ENCODE measurements at regions not wholly inside any gene's neighbourhood (a gene's known extent, or its start where the extent isn't known, plus 50 kb on each side); places are given as distances from the start of the nearest gene placed in this dataset.

- TF ChIP-seq CTCF (IDR thresholded peaks at IDR 0.05) (no peak), POLR2A (IDR thresholded peaks at IDR 0.05) (no peak)
Measured at GRCh38 chr1:47575855-47576757, 138.3 kb downstream of the FOXD2 start.

Data from lower leg skin (tissue), 3 donors.